ENCODE measurements at regions not wholly inside any gene's neighbourhood (a gene's known extent, or its start where the extent isn't known, plus 50 kb on each side); places are given as distances from the start of the nearest gene placed in this dataset.

DNA sequence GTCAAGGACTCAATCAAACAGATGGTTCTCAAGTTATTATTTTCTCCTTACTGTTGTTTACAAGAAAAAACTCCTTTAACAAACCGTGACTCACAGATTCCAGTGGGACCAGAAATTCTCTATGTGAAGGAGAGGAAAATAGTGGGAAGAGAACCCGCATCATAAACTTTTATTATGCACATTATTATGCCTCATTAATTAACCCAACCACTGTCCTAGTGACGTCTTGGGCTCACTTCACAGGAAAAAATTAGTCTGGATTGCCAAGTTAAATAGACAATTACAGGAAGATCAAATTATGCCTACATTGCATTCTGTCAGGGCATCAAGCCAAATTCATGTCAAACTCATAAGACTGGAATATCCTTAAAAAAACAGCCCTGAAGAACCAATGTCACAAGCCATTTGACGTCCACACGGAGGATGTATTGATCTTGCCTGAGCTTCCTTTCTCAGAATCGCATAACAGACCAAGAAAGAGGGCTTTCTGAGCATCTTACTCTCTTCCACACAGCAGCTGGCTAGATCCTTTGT is 347.8 kb downstream of the DUSP10 start:
- TF ChIP-seq OSR1 (CRISPR knock-in tag; IDR thresholded peaks at IDR 0.05) (0 out of 2 replicates have a peak, but pooled peaks have one; percentile 51), ZFP3 (CRISPR knock-in tag; IDR thresholded peaks at IDR 0.05) (no peak; the same call in 1 of the 2 replicates), CREB5 (CRISPR knock-in tag; IDR thresholded peaks at IDR 0.05; ENCODE audit: low read depth) (no peak), GLIS3 (CRISPR knock-in tag; IDR thresholded peaks at IDR 0.05) (no peak)
